OCI-LY3 (cell line): ENCODE measurements at regions not wholly inside any gene's neighbourhood (a gene's known extent, or its start where the extent isn't known, plus 50 kb on each side); places are given as distances from the start of the nearest gene placed in this dataset.

Experiments used
- H2AFZ ChIP-seq: fragments of 200-600, 300-600 bp; shearing (Covaris generic); 2 replicates; pipeline ENCODE4 v1.6.0; 2014; ENCODE audit warnings: antibody characterized with exemption, low read depth, low read length
- H3K27ac ChIP-seq: fragments of 200-600, 300-600 bp; sonication (generic); 2 replicates; pipeline ENCODE4 v1.5.1; 2014; ENCODE audit warnings: mild to moderate bottlenecking, low read length, moderate library complexity, mixed read lengths
- H3K27me3 ChIP-seq: fragments of 200-600, 300-600 bp; sonication (generic); 2 replicates; pipeline ENCODE4 v1.6.1; 2014; ENCODE audit warnings: low read depth, low read length, mixed read lengths
- H3K36me3 ChIP-seq: fragments of 200-600, 300-600 bp; sonication (generic); replicated peaks from 2 replicates; pipeline ENCODE3; 2014; ENCODE audit warnings: low read depth, low read length, mixed read lengths
- H3K4me1 ChIP-seq: fragments of 300-600, 200-600 bp; sonication (generic); 2 replicates; pipeline ENCODE4 v1.6.1; 2014; ENCODE audit warnings: low read length, mixed read lengths
- H3K4me2 ChIP-seq: fragments of 200-600, 300-600 bp; sonication (generic); 2 replicates; pipeline ENCODE4 v1.6.1; 2014; ENCODE audit warnings: low read length, mixed read lengths
- H3K4me3 ChIP-seq: fragments of 300-600, 200-600 bp; sonication (generic); 2 replicates; pipeline ENCODE4 v1.5.1; 2014; ENCODE audit warnings: antibody characterized with exemption, mild to moderate bottlenecking, low read length, moderate library complexity
- H3K79me2 ChIP-seq: fragments of 300-600, 200-600 bp; shearing (Covaris generic); 2 replicates; pipeline ENCODE4 v1.6.1; 2014; ENCODE audit warnings: mild to moderate bottlenecking, low read length, mixed read lengths
- H3K9ac ChIP-seq: fragments of 300-600, 200-600 bp; shearing (Covaris generic); 2 replicates; pipeline ENCODE4 v1.6.0; 2014; ENCODE audit warnings: mild to moderate bottlenecking, low read length, moderate library complexity
- H3K9me3 ChIP-seq: fragments of 200-600, 300-600 bp; shearing (Covaris generic); 2 replicates; pipeline ENCODE4 v1.6.1; 2014; ENCODE audit warnings: low read length, mixed read lengths; ENCODE audit not compliant: insufficient read depth
- H4K20me1 ChIP-seq: fragments of 200-600, 300-600 bp; sonication (generic); 2 replicates; pipeline ENCODE4 v1.6.1; 2016; ENCODE audit warnings: low read length, mixed read lengths; ENCODE audit not compliant: insufficient read depth
- EZH2phosphoT487 ChIP-seq: fragments of 200-600 bp; shearing (Covaris generic); IDR thresholded peaks from 2 replicates; pipeline ENCODE4 v1.6.1; 2018; ENCODE audit warnings: antibody characterized with exemption, mixed run types, low read depth
- TF ChIP-seq, protein P1 (sequence below): fragments of 200-600, 300-600 bp; sonication (generic); IDR thresholded peaks from 2 replicates; pipeline ENCODE4 v1.5.1; 2014; ENCODE audit warnings: antibody characterized with exemption, low read length, low read depth

DNA sequence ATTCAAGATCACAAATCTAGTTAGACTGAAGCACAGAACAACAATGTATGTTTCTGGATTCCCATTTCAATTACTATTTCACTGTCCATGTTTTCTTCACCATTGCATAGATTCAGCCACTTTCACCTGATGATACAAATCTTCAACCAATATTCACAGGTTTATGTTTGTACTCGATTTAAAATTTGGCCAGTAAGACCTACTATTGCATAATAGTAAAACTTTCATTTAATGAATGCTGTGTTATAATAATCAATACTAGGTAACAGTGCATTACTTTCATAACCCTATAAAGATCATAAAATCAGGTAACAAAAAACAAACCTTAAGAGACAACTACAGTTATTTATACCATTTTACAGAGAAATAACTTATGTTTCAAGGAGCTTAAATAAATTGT is 2209.1 kb downstream of the ARAP2 start:
- Histone ChIP-seq H3K4me3 (no peak overlapping the region), H3K27me3 (no peaks in the 10 kb centered on the region), H4K20me1 (no peaks in the 10 kb centered on the region), H3K9me3 (no peaks in the 10 kb centered on the region), H3K9ac (no peak overlapping the region), H3K27ac (no peak overlapping the region), H3K4me2 (no peak overlapping the region), H3K4me1 (no peaks in the 10 kb centered on the region), H2AFZ (no peak overlapping the region), H3K36me3 (no peaks in the 10 kb centered on the region), H3K79me2 (no peaks in the 10 kb centered on the region)
- TF ChIP-seq EZH2phosphoT487, result no peak

DNA sequence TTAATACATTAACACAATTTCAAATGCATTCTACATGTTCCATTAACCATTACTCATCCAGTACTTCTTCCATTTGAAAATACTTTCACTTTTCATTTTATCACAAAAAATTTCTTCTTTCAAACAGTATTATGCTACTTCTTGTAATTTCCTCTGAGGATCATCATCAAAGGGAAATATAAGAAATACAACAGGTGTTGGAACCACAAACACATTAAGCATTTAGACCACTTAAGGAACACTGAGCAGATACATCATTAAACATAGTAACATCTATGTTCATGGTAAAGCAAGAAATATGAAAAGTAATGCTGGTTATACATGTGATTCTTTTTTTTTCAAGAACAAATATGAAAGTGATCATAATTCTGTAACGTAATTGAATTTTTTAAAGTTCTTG is 2207.0 kb downstream of the ARAP2 start:
- Histone ChIP-seq H3K79me2 (no peaks in the 10 kb centered on the region), H3K36me3 (no peaks in the 10 kb centered on the region), H3K4me3 (no peak overlapping the region), H3K27ac (no peak overlapping the region), H3K4me1 (no peaks in the 10 kb centered on the region), H3K9me3 (no peaks in the 10 kb centered on the region), H4K20me1 (no peaks in the 10 kb centered on the region), H2AFZ (no peak overlapping the region), H3K9ac (no peak overlapping the region), H3K27me3 (no peaks in the 10 kb centered on the region), H3K4me2 (no peak overlapping the region)
- no peak for TF ChIP-seq EZH2phosphoT487
- TF ChIP-seq, protein P1, sequence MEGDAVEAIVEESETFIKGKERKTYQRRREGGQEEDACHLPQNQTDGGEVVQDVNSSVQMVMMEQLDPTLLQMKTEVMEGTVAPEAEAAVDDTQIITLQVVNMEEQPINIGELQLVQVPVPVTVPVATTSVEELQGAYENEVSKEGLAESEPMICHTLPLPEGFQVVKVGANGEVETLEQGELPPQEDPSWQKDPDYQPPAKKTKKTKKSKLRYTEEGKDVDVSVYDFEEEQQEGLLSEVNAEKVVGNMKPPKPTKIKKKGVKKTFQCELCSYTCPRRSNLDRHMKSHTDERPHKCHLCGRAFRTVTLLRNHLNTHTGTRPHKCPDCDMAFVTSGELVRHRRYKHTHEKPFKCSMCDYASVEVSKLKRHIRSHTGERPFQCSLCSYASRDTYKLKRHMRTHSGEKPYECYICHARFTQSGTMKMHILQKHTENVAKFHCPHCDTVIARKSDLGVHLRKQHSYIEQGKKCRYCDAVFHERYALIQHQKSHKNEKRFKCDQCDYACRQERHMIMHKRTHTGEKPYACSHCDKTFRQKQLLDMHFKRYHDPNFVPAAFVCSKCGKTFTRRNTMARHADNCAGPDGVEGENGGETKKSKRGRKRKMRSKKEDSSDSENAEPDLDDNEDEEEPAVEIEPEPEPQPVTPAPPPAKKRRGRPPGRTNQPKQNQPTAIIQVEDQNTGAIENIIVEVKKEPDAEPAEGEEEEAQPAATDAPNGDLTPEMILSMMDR, result no peak

DNA sequence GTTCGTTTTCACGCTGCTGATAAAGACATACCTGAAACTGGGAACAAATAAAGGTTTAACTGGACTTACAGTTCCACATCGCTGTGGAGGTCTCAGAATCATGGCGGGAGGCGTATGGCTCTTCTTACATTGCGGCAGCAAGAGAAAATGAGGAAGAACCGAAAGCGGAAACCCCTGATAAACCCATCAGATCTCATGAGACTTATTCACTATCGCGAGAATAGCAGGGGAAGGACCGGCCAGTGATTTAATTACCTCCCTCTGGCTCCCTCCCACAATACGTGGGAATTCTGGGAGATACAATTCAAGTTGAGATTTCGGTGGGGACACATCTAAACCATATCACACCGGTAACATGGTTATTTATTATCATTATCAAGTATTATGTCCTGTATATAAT is 2204.5 kb downstream of the ARAP2 start:
- Histone ChIP-seq H3K9me3 (no peaks in the 10 kb centered on the region), H3K4me1 (no peaks in the 10 kb centered on the region), H3K79me2 (no peaks in the 10 kb centered on the region), H3K27me3 (no peaks in the 10 kb centered on the region), H2AFZ (no peak overlapping the region), H3K4me2 (no peak overlapping the region), H3K4me3 (no peak overlapping the region), H4K20me1 (no peaks in the 10 kb centered on the region), H3K9ac (no peak overlapping the region), H3K36me3 (no peaks in the 10 kb centered on the region), H3K27ac (no peak overlapping the region)
- no peak for TF ChIP-seq EZH2phosphoT487
- TF ChIP-seq, protein P1, result no peak

DNA sequence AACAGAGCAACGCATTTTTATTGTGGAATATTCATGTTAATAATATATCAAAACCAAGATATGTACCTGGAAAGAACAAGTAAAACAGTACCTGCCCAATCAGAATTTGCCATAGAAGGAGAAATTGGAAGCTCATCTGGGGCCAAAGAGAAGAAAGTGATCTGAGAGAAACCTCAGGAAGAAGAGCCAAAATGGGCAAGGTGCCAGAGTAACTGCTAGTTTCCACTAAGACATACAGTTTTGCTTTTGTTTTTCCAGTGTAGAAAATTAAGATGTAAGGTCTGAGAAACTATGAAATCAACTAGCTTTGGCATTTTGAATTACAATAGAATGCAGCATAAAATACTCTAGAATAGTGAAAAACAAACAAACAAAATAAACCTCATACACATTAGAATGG is 2201.2 kb downstream of the ARAP2 start:
- H3K4me1 ChIP-seq, result no peaks in the 10 kb centered on the region
- no peak overlapping the region for H2AFZ ChIP-seq
- no peak overlapping the region for H3K27ac ChIP-seq
- H4K20me1 ChIP-seq, result no peaks in the 10 kb centered on the region
- H3K27me3 ChIP-seq, result no peaks in the 10 kb centered on the region
- H3K36me3 ChIP-seq, result no peaks in the 10 kb centered on the region
- no peaks in the 10 kb centered on the region for H3K9me3 ChIP-seq
- H3K4me2 ChIP-seq, result no peak overlapping the region
- no peaks in the 10 kb centered on the region for H3K79me2 ChIP-seq
- TF ChIP-seq, protein P1, result no peak
- no peak for TF ChIP-seq EZH2phosphoT487
- no peak overlapping the region for H3K9ac ChIP-seq
- H3K4me3 ChIP-seq, result no peak overlapping the region

DNA sequence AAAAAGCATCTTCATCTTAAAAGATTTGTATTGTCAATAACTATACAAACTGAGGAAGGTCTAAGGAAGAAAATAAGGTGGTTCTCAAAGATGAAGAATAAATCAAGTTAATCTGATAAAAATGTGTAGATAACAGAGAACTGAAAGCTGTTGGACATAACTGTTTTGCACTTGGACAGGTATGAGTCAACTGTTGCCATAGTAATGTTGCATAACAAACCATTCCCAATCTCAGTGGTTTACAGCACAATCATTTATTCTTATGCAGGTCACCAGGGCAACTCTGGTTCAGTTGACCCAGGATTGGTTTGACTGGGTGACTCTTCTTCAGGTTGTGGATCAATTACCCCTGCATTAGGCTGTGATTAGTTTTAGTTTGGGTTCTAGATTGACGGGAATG is 2197.7 kb downstream of the ARAP2 start:
- H3K36me3 ChIP-seq, result no peaks in the 10 kb centered on the region
- H4K20me1 ChIP-seq, result no peaks in the 10 kb centered on the region
- H3K4me3 ChIP-seq, result no peak overlapping the region
- no peaks in the 10 kb centered on the region for H3K4me1 ChIP-seq
- H3K9ac ChIP-seq, result no peak overlapping the region
- H3K27me3 ChIP-seq, result no peaks in the 10 kb centered on the region
- TF ChIP-seq EZH2phosphoT487, result no peak
- TF ChIP-seq, protein P1, result no peak
- no peaks in the 10 kb centered on the region for H3K79me2 ChIP-seq
- no peak overlapping the region for H3K27ac ChIP-seq
- H2AFZ ChIP-seq, result no peak overlapping the region
- H3K9me3 ChIP-seq, result no peaks in the 10 kb centered on the region
- H3K4me2 ChIP-seq, result no peak overlapping the region
